HepG2 (cell line): ENCODE measurements at regions not wholly inside any gene's neighbourhood (a gene's known extent, or its start where the extent isn't known, plus 50 kb on each side); places are given as distances from the start of the nearest gene placed in this dataset.

Experiments used
- ATF6 ChIP-seq: sonication (generic); formaldehyde crosslinking; conservative IDR thresholded peaks from 2 replicates; pipeline ENCODE4 v1.4.0; 2020; ENCODE audit warnings: missing genetic modification reagents
- HDAC1 ChIP-seq: sonication (generic); formaldehyde crosslinking; IDR thresholded peaks from 2 replicates; pipeline ENCODE4 v1.5.1; 2020; ENCODE audit warnings: mild to moderate bottlenecking, missing genetic modification reagents
- SNAI1 ChIP-seq: sonication (generic); formaldehyde crosslinking; IDR thresholded peaks from 2 replicates; pipeline ENCODE4 v1.5.0; 2020; ENCODE audit warnings: mild to moderate bottlenecking, missing genetic modification reagents, borderline replicate concordance
- ZBTB37 ChIP-seq: sonication (generic); formaldehyde crosslinking; IDR thresholded peaks from 2 replicates; pipeline ENCODE4 v1.4.0; 2020; ENCODE audit warnings: mild to moderate bottlenecking, missing genetic modification reagents
- ZFP41 ChIP-seq: sonication (generic); formaldehyde crosslinking; IDR thresholded peaks from 2 replicates; pipeline ENCODE4 v1.4.0; 2020; ENCODE audit warnings: mild to moderate bottlenecking, missing genetic modification reagents, borderline replicate concordance
- ZNF230 ChIP-seq: sonication (generic); formaldehyde crosslinking; IDR thresholded peaks from 2 replicates; pipeline ENCODE4 v1.4.0; 2020; ENCODE audit warnings: mild to moderate bottlenecking, missing genetic modification reagents
- TF ChIP-seq, protein P1 (sequence below): sonication (generic); formaldehyde crosslinking; IDR thresholded peaks from 2 replicates; pipeline ENCODE4 v1.5.0; 2020; ENCODE audit warnings: mild to moderate bottlenecking, missing genetic modification reagents
- TF ChIP-seq, protein P2 (sequence below): sonication (generic); formaldehyde crosslinking; IDR thresholded peaks from 2 replicates; pipeline ENCODE4 v1.9.0; 2022; ENCODE audit warnings: low read depth, missing genetic modification reagents

DNA sequence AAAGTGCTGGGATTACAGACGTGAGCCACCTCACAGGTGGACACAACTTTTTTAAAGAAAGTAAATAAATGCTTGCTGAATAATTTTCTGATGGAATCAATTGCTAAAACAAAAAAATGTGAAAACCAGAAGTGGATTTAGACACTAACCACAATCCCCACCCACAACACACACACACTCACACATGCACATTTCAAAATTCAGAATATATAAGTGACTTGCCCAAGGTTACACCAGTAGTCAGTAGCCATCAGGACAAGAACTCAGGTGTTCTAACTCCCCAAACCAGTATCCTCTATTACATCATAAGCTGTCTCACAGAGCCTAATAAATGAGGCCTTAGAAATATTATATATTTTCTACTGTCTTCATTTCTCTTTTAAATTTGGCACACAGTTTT, 1923.6 kb upstream of the PIK3C3 start (continued):
- TF ChIP-seq, protein P1, sequence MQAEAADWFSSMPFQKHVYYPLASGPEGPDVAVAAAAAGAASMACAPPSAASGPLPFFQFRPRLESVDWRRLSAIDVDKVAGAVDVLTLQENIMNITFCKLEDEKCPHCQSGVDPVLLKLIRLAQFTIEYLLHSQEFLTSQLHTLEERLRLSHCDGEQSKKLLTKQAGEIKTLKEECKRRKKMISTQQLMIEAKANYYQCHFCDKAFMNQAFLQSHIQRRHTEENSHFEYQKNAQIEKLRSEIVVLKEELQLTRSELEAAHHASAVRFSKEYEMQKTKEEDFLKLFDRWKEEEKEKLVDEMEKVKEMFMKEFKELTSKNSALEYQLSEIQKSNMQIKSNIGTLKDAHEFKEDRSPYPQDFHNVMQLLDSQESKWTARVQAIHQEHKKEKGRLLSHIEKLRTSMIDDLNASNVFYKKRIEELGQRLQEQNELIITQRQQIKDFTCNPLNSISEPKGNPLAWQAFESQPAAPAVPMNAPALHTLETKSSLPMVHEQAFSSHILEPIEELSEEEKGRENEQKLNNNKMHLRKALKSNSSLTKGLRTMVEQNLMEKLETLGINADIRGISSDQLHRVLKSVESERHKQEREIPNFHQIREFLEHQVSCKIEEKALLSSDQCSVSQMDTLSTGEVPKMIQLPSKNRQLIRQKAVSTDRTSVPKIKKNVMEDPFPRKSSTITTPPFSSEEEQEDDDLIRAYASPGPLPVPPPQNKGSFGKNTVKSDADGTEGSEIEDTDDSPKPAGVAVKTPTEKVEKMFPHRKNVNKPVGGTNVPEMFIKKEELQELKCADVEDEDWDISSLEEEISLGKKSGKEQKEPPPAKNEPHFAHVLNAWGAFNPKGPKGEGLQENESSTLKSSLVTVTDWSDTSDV (CRISPR knock-in tag), result no peak
- TF ChIP-seq ATF6 (CRISPR knock-in tag) (no peak), ZFP41 (CRISPR knock-in tag) (no peak), ZBTB37 (CRISPR knock-in tag) (no peak), HDAC1 (no peak), SNAI1 (CRISPR knock-in tag) (no peak), ZNF230 (CRISPR knock-in tag) (no peak)
- TF ChIP-seq, protein P2, sequence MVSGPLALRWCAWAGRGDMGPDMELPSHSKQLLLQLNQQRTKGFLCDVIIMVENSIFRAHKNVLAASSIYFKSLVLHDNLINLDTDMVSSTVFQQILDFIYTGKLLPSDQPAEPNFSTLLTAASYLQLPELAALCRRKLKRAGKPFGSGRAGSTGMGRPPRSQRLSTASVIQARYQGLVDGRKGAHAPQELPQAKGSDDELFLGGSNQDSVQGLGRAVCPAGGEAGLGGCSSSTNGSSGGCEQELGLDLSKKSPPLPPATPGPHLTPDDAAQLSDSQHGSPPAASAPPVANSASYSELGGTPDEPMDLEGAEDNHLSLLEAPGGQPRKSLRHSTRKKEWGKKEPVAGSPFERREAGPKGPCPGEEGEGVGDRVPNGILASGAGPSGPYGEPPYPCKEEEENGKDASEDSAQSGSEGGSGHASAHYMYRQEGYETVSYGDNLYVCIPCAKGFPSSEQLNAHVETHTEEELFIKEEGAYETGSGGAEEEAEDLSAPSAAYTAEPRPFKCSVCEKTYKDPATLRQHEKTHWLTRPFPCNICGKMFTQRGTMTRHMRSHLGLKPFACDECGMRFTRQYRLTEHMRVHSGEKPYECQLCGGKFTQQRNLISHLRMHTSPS (CRISPR knock-in tag), result no peak
